ENCODE measurements at regions not wholly inside any gene's neighbourhood (a gene's known extent, or its start where the extent isn't known, plus 50 kb on each side); places are given as distances from the start of the nearest gene placed in this dataset.
"Not testable (repeated sequence)": the region's sequence is repeated elsewhere in the genome, so short reads cannot be mapped to it uniquely, and the experiment has no call there.

GRCh38 chr2:192524214-192524613 lies 329.5 kb upstream of the TMEFF2 start:
- H3K79me2 ChIP-seq (ENCODE audit: insufficient read depth, low read length); H3K27ac Mint-ChIP-seq; H3K36me3 Mint-ChIP-seq; H3K4me3 ChIP-seq (replicated peaks in 1 of 3; ENCODE audit: low read depth in 2 of 3, low read length in 3 of 3); H3K27ac ChIP-seq (ENCODE audit: low read depth in 1 of 2, low read length in 2 of 2); H3K4me1 ChIP-seq (ENCODE audit: control insufficient read depth in 1 of 2, insufficient read depth in 2 of 2, low read length in 2 of 2); H3K9ac ChIP-seq (ENCODE audit: insufficient read depth, low read length, poor library complexity, severe bottlenecking); H4K20me1 ChIP-seq (ENCODE audit: insufficient read depth, low read length); H3K27me3 Mint-ChIP-seq (ENCODE audit: low read depth in 3 of 3); DNase-seq; H3K4me3 Mint-ChIP-seq; H2AFZ ChIP-seq (ENCODE audit: insufficient read depth, low read depth, low read length, poor library complexity, severe bottlenecking); H3K4me1 Mint-ChIP-seq; H3K36me3 ChIP-seq (replicated peaks in 1 of 2; ENCODE audit: control insufficient read depth in 1 of 2, insufficient read depth in 2 of 2, low read length in 2 of 2); H3K4me2 ChIP-seq (replicated peaks; ENCODE audit: extremely low read depth, low read length, poor library complexity, severe bottlenecking); intact Hi-C loops (cut with micrococcal nuclease); H3K27me3 ChIP-seq (ENCODE audit: control insufficient read depth in 2 of 2, insufficient read depth in 2 of 2, low read length in 2 of 2): not testable (repeated sequence)
- 67% methylated on average over 3 of the region's 3 CpGs for WGBS (ENCODE audit: insufficient coverage)
- peaks cover 0 to 14% of the 10 kb centered on the region in 2 donors for H3K9me3 ChIP-seq (replicated peaks in 1 of 2; ENCODE audit: control insufficient read depth in 1 of 2, insufficient read depth in 1 of 2, low read length in 2 of 2)
- peaks cover 0 to 25% (median 14%) of the 10 kb centered on the region in 7 donors for H3K9me3 Mint-ChIP-seq

- Mint-ChIP-seq H3K9me3 (peaks cover 0 to 6% (median 0%) of the 10 kb centered on the region in 7 donors), H3K36me3 (no peaks in the 10 kb centered on the region), H3K27me3 (ENCODE audit: low read depth in 3 of 3) (no peaks in the 10 kb centered on the region), H3K4me3 (no peak overlapping the region), H3K4me1 (no peaks in the 10 kb centered on the region), H3K27ac (no peak overlapping the region)
- TF ChIP-seq CTCF (IDR thresholded peaks at IDR 0.05) = no peak
- Histone ChIP-seq H4K20me1 (ENCODE audit: insufficient read depth, low read length) (no peaks in the 10 kb centered on the region), H3K4me2 (replicated peaks; ENCODE audit: extremely low read depth, low read length, poor library complexity, severe bottlenecking) (no peak overlapping the region), H3K79me2 (ENCODE audit: insufficient read depth, low read length) (no peaks in the 10 kb centered on the region), H3K27ac (ENCODE audit: low read depth in 1 of 2, low read length in 2 of 2) (no peak overlapping the region), H3K36me3 (replicated peaks in 1 of 2; ENCODE audit: control insufficient read depth in 1 of 2, insufficient read depth in 2 of 2, low read length in 2 of 2) (no peaks in the 10 kb centered on the region), H3K9me3 (replicated peaks in 1 of 2; ENCODE audit: control insufficient read depth in 1 of 2, insufficient read depth in 1 of 2, low read length in 2 of 2) (no peaks in the 10 kb centered on the region), H3K4me1 (ENCODE audit: control insufficient read depth in 1 of 2, insufficient read depth in 2 of 2, low read length in 2 of 2) (no peaks in the 10 kb centered on the region), H3K4me3 (replicated peaks in 1 of 3; ENCODE audit: low read depth in 2 of 3, low read length in 3 of 3) (no peak overlapping the region), H3K27me3 (ENCODE audit: control insufficient read depth in 2 of 2, insufficient read depth in 2 of 2, low read length in 2 of 2) (no peaks in the 10 kb centered on the region), H3K9ac (ENCODE audit: insufficient read depth, low read length, poor library complexity, severe bottlenecking) (no peak overlapping the region), H2AFZ (ENCODE audit: insufficient read depth, low read depth, low read length, poor library complexity, severe bottlenecking) (no peak overlapping the region)
- WGBS (ENCODE audit: insufficient coverage) = 100% methylated on average over 1 of the region's 3 CpGs
- DNase-seq = no peak
- intact Hi-C loops (cut with micrococcal nuclease) = no loop called here
These were observed 321.2 kb upstream of the TMEFF2 start for GRCh38 chr2:192515937-192516336.

Measured in CD14-positive monocyte (primary cell).